GM18861 (cell line): ENCODE measurements at regions not wholly inside any gene's neighbourhood (a gene's known extent, or its start where the extent isn't known, plus 50 kb on each side); places are given as distances from the start of the nearest gene placed in this dataset.

Experiments used
- ATAC-seq: cut with Tn5 transposase; IDR thresholded peaks from one replicate; pipeline ENCODE4 v1.9.1; 2021; ENCODE audit not compliant: unreplicated experiment

DNA sequence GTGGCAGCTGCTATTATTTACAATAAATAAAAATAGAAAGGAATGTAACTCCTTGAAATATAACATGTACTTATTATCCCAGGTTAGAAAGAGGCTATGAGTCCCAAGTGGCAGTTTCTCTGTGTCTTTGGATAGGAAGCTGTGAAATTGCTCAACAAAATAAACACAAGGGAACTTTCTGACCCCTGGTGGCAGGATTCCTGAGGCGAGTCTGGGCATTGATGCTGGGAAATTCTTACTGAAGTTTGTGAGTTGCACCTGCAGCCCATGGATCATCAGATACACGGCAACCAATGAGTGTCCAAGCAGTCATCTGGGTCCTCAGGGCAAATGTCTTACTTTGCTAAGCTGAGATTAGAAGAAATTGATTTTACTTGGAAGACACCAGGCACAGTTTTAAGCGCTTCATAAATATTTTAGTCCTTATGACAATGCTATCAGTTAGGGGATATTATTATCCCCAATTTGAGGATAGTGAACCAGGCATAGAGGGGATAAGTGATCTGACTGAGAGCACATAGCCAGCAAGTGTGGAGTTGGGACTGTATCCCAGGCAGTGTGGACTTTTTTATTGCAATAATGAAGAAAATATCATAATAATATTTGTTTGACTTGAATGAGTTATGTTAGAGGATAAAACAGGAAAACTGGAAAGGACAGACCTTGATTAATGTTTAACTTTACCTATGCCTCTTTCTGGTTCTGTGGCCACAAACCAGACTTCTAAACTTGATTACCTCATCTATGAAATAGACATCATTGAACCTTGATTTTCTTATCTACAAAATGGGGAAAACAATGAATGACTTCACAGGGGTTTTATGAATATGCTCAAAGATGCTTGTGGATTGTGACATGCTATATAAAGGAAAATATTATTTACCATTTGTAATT, 265.5 kb upstream of the ADAMTSL1 start:
- ATAC-seq, result no peak

GRCh38 chr9:18215626-18216025, 258.3 kb upstream of the ADAMTSL1 start:
- ATAC-seq, result no peak

DNA sequence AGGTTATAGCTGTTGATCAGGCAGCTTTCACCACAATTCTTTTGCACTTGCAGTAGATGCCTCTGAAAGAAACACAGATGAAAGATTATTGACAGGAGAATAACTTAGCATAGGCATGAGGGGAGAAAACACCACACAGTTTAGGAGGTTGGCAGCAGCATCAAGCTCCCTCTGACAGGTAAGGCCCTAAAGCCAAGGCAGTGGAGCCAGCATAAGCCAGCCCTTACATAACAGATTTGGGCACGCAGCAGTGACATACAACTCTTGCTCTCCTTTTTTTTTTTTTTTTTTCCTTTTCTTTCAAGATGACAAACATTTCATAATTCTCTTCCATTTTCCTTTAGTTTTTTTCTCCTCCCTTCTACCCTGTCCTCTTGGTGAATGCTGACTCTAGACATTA, 257.6 kb upstream of the ADAMTSL1 start:
- ATAC-seq, result no peak

- no peak for ATAC-seq
Measured at GRCh38 chr9:18228101-18228500, 245.9 kb upstream of the ADAMTSL1 start.

- no peak for ATAC-seq
Measured at GRCh38 chr9:18229992-18230676, 243.8 kb upstream of the ADAMTSL1 start.

DNA sequence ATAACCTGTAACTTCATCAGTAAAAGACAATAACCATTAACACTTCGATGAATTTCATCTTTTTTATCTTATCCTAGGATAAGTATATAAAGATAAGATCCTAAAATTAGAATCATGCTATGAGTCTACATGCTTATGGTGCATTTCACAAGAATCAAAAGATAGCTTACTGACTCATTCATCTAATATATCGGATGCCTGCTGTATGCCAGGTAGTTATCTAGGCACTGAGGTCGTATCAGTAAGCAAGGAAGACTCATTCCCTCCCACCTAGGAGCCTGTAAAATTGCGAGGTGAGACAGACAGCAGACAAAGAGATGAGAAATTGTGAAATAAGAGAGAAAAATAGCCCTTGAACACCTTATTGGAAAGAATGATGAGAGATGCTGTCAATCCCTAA, 240.6 kb upstream of the ADAMTSL1 start:
- no peak for ATAC-seq

- ATAC-seq, result no peak
Measured at GRCh38 chr9:18233776-18234445, 240.0 kb upstream of the ADAMTSL1 start.

GRCh38 chr9:18235181-18235908, 238.6 kb upstream of the ADAMTSL1 start:
- no peak for ATAC-seq

GRCh38 chr9:18236336-18236735, 237.6 kb upstream of the ADAMTSL1 start:
- ATAC-seq, result no peak

DNA sequence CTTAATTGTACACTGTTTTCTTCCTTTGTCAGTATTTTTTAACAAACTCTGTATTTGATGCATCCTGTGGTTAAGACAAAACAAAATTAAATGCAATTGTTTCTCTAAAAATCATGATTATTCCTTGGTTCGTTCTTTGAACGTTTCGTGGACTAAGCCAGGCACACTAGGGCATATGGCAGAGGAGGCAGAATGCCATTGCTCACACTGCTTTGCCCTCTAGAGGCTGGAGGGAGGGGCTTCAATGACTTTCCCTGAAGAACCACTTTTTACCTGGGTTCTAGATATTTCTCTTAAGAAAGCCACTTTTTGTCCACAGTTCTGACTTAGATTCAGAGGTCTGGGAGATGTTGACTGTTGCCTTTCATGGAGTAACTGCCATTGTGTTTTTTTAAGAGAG, 236.2 kb upstream of the ADAMTSL1 start:
- no peak for ATAC-seq

DNA sequence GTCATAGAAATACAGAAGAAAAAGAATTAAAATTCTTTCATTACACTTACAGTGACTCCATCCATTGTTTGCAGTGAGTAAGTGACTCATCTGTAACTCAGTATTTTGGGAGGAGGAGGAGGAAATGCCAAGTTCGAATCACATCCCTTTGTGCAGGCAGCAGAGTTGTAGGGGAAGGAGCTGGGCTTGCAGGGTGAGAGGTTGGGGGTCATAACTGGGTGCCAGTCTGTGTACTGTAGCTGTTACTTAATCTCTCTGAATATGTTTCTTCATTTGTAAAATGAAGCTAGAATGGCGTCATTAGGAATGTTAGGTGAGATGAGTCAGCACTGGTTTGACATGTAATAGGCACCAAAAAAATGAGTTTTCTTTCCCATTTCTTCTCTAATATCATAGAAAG, 235.7 kb upstream of the ADAMTSL1 start:
- no peak for ATAC-seq

- ATAC-seq, result no peak
Measured at GRCh38 chr9:18238752-18239447, 235.1 kb upstream of the ADAMTSL1 start.

DNA sequence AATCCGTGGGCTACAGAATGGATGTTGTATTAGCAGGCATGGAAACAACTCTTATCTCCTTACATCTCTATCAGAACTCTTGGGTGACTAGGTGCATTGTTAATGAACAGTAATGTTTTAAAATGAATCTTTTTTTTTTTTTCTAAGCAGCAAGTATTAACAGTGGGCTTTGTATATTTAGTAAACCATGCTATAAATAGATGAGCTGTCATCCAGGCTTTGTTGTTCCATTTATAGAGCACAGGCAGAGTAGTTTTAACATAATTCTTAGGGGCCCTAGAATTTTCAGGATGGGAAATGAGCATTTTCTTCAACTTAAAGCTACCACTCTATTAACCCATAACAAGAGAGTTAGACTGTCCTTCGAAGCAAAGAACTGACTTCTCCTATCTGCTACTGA, 233.7 kb upstream of the ADAMTSL1 start:
- ATAC-seq, result no peak

- ATAC-seq, result no peak
Measured at GRCh38 chr9:18245911-18246310, 228.0 kb upstream of the ADAMTSL1 start.

- no peak for ATAC-seq
Measured at GRCh38 chr9:18250053-18250452, 223.9 kb upstream of the ADAMTSL1 start.

DNA sequence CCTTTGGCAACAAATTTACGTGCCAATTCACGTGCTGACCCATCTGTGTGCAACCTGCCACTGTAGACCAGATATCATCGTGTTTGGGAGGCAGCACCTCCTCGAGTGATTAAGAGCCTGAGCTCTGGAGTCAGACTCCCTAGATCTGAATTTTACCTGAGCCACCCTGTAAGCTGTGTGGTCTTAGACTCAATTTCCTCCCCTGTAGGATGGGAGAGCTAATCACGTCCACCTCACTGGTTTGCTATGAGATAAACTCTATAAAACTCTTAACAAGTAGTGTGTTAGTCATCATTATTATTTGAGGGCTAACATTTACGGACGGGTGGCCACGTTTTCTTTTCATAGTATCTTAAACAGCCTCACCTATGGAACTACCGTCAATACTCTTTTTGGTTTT, 220.0 kb upstream of the ADAMTSL1 start:
- no peak for ATAC-seq

- peak; percentile 95 for ATAC-seq
Measured at GRCh38 chr9:18255158-18255629, 218.8 kb upstream of the ADAMTSL1 start.

- ATAC-seq, result no peak
Measured at GRCh38 chr9:18255747-18256146, 218.2 kb upstream of the ADAMTSL1 start.

DNA sequence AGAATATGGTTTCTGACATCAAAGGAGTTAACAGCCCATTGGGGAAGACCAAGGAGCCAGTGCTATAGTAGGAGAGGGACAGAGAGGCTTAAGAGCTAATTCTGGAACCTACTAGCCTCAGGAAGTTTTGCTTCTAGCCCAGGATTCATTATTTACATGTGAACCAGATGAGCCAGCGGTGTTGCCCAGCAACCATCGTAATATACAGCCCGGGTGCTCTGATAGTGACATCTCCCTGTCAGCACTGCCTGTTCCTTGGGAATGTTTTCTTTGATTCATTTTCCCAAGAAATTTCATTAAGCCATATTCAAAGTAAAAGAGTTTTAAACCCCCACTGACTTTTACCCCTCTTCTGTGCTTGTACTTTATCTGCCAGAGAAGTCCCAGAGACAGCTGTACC, 217.4 kb upstream of the ADAMTSL1 start:
- ATAC-seq, result no peak

GRCh38 chr9:18260521-18260920, 213.4 kb upstream of the ADAMTSL1 start:
- no peak for ATAC-seq
